ENCODE measurements at regions not wholly inside any gene's neighbourhood (a gene's known extent, or its start where the extent isn't known, plus 50 kb on each side); places are given as distances from the start of the nearest gene placed in this dataset.

DNA sequence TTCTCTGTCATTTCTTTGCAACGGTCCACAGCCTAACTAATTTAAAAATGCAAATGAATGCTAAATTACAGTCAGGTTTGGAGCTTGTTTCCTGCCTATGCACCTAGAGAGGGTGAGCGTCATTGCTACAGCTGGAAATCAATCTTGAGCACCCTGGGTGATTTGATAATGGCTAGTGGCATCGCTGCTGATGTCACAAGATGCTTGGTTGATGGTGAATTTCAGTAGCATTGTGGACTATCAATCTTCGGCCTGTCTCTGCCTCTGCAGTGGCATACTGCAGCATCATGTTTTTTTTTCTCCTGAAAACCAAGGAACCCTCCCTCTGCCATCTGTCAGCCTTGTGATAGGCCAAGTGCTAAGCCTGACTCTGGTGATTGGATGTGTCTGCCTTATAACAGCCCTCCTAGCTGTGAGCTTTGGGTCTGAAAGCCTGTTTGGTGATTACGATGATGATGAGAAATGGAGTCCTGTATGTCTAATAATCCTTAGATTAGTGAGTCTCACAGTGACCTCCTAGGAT lies 75.3 kb downstream of the NMUR2 start:
- H3K4me3 ChIP-seq (ENCODE audit: low read depth, low read length): no peak overlapping the region
- TF ChIP-seq MYC (IDR thresholded peaks at IDR 0.05; ENCODE audit: low read depth, low read length) (no peak), MAX (IDR thresholded peaks at IDR 0.05; ENCODE audit: low read depth, low read length) (no peak), CTCF (IDR thresholded peaks at IDR 0.05; ENCODE audit: low read depth, low read length) (no peak), POLR2A (IDR thresholded peaks at IDR 0.05; ENCODE audit: extremely low read depth, insufficient read length) (no peak)
- no peak for DNase-seq (ENCODE audit: low read depth)

DNA sequence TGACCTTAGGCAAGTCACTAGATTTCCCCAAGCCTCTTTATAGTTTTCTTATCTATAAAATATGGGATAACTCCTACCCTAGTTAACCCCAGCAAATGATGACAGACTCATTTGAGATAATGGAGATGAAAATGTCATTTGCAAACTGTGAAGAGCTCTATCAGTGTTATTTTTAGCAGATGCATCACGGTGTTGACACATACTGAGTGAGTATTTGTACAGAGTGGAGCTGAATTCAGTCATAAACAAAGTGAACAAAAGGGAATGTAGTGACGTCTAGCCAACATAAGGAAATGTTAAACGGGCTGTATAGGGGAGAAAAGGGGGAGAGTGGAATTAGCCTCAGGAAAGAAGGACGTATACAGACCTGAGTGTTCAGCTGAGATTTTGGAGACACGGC lies 75.9 kb downstream of the NMUR2 start:
- no peak for DNase-seq (ENCODE audit: low read depth)
- no peak for TF ChIP-seq CTCF (IDR thresholded peaks at IDR 0.05; ENCODE audit: low read depth, low read length)
- TF ChIP-seq MYC (IDR thresholded peaks at IDR 0.05; ENCODE audit: low read depth, low read length): no peak
- no peak for TF ChIP-seq POLR2A (IDR thresholded peaks at IDR 0.05; ENCODE audit: extremely low read depth, insufficient read length)
- TF ChIP-seq MAX (IDR thresholded peaks at IDR 0.05; ENCODE audit: low read depth, low read length): no peak
- H3K4me3 ChIP-seq (ENCODE audit: low read depth, low read length): no peak overlapping the region

- no peak overlapping the region for H3K4me3 ChIP-seq (ENCODE audit: low read depth, low read length)
- TF ChIP-seq CTCF (IDR thresholded peaks at IDR 0.05; ENCODE audit: low read depth, low read length) (no peak), MYC (IDR thresholded peaks at IDR 0.05; ENCODE audit: low read depth, low read length) (no peak), MAX (IDR thresholded peaks at IDR 0.05; ENCODE audit: low read depth, low read length) (no peak), POLR2A (IDR thresholded peaks at IDR 0.05; ENCODE audit: extremely low read depth, insufficient read length) (no peak)
- DNase-seq (ENCODE audit: low read depth): no peak
These were observed 89.1 kb downstream of the NMUR2 start for GRCh38 chr5:152315942-152316341.

- DNase-seq (ENCODE audit: low read depth): no peak
- no peak overlapping the region for H3K4me3 ChIP-seq (ENCODE audit: low read depth, low read length)
- no peak for TF ChIP-seq POLR2A (IDR thresholded peaks at IDR 0.05; ENCODE audit: extremely low read depth, insufficient read length)
- TF ChIP-seq MAX (IDR thresholded peaks at IDR 0.05; ENCODE audit: low read depth, low read length): no peak
- TF ChIP-seq CTCF (IDR thresholded peaks at IDR 0.05; ENCODE audit: low read depth, low read length): no peak
- no peak for TF ChIP-seq MYC (IDR thresholded peaks at IDR 0.05; ENCODE audit: low read depth, low read length)
These were observed 90.8 kb downstream of the NMUR2 start for GRCh38 chr5:152314196-152314829.

GRCh38 chr5:152309926-152310450 lies 95.1 kb downstream of the NMUR2 start:
- no peak for DNase-seq (ENCODE audit: low read depth)
- TF ChIP-seq MYC (IDR thresholded peaks at IDR 0.05; ENCODE audit: low read depth, low read length) (no peak), CTCF (IDR thresholded peaks at IDR 0.05; ENCODE audit: low read depth, low read length) (no peak), MAX (IDR thresholded peaks at IDR 0.05; ENCODE audit: low read depth, low read length) (no peak), POLR2A (IDR thresholded peaks at IDR 0.05; ENCODE audit: extremely low read depth, insufficient read length) (no peak)

More at GRCh38 chr5:152309926-152310450, 95.1 kb downstream of the NMUR2 start:
- no peak overlapping the region for H3K4me3 ChIP-seq (ENCODE audit: low read depth, low read length)

All from NB4 (cell line).